NCI-H2107 treated with DMSO at 0.1 percent for 48 hours (cell line): ENCODE measurements at regions not wholly inside any gene's neighbourhood (a gene's known extent, or its start where the extent isn't known, plus 50 kb on each side); places are given as distances from the start of the nearest gene placed in this dataset.

ENCODE experiments used
- DNase-seq: peaks from one replicate; lab custom pipeline; 2025; ENCODE audit not compliant: unreplicated experiment; lab: John Stamatoyannopoulos, UW

DNA sequence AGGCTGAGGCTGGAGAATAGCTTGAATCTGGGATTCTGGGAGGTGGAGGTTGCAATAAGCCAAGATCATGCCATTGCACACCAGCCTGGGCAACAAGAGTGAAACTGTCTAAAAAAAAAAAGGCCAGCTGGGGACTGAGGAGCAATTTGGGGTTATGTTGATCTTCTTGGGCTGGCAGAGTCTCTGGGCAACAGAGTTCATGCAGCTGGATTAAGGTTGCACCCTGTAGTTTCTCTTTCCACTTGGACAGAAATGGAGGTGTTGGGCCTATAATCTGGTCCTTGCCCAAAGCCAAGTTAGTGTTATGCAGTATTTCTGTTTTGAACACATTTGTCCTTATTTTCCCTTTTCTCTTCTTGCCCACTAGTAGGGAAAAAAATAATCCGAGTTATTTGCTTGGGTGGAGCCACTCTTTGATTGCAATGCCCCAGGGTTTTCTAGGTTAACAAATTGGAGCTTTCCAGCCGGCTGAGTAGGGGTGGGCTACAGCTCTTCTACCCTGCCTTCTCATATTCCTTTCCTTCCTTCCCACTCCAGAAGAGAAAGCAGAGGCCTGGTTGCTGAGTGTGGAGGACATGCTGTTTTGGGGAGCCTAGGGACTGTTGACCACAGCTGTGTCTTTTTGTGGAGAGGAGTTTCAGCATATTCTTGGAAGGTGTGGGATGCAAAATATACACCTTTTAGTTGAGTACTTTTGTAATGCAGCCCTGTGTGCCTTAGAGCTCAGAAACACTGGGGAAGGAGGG, 213.9 kb downstream of the SOX4 start:
- no peak for DNase-seq

DNA sequence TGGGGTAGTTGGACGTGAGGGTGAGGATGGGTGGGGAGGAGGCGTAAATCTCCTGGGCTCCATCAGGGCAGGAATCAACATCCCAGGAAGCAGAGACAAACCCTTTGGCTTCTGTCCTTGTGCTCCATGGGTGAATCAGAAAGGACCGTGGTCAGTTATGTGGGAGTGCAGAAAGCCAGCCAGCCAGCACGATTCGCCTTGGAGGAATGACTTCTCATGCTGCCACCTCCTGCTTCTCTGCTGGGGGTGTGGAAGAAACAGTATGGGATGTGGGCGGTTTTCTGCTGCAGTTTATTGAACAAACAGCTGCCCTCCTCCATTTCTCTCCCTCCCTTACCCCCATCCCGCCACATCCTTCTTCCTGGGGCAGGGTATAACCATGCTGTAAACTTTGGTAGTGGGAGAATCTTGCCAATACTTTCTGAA, 214.5 kb downstream of the SOX4 start:
- DNase-seq, result no peak

GRCh38 chr6:21808551-21809242, 215.1 kb downstream of the SOX4 start:
- DNase-seq, result peak; percentile 11

DNA sequence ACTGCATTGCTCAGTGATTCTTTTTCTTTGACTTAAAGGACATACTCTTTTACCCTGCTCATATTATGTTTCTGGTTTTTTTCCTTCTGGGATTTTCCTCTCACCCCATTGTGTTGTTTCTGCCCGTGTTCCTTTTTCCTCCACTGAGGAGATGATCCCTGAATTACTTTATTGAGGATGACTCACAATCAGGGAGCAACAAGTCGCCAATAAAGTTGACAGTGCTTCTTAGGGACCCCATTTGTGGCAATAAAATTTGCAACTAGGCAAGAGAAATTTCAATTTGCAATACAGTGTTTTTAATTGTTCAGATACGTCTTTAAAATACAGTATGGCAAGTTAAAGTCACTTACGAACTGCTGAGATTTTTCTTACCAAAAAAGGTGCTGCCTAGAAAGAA, 217.9 kb downstream of the SOX4 start:
- DNase-seq, result no peak

GRCh38 chr6:21816231-21816630, 222.7 kb downstream of the SOX4 start:
- DNase-seq, result no peak

GRCh38 chr6:21820442-21820841, 226.9 kb downstream of the SOX4 start:
- DNase-seq, result no peak

GRCh38 chr6:21823371-21823770, 229.8 kb downstream of the SOX4 start:
- no peak for DNase-seq

DNA sequence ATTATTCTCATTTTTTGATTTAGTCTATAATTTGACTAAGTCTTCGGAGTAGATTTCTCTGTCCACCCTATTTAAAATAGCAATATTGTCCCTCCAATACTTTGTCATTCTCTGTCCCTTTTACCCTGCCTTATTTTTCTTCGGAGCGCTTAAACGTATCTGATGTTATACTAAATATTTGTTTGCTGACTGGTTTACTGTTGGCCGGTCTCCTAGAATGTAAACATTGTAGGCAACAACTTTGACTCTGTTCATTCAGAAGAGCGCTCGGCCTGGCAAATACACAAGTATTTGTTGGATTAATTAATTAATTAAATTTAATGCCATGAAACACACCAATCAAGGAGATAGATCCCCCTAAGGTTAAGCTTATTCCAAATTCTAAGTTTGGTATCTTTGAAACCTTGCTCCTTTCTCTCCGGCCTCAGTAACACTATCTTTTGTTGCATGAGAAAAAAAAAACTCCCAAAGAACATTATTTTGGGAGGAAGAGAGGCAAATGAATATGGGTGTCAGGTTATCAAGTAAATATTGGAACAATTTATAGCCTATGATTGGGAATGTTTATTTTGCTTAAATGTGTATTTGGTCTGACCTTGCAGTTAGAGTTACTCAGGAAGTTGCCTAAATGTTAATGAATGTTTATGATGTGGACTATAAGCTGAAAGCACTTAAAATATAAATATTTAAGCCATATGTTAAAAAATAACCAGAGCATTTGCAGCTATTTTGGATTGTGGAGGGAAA, 231.1 kb downstream of the SOX4 start:
- no peak for DNase-seq

GRCh38 chr6:21826023-21826422, 232.5 kb downstream of the SOX4 start:
- no peak for DNase-seq

DNA sequence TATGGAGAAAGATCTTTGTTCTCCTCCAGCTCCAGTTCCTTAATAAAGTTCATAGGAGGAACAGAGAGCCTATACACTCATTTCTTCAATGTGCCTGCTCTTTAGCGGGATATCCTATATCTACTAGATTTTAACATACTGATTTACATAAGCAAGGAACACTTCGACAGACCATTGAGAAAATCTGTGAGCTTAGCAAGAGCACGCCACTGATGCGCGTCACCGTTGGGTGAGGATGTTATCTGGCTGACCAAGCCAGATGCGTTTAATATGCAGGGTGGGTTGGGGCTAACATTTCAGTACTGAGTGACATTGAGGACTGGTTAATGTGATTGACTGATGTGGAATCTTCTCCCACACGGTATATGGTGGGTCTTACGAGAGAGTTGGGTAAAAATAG, 233.4 kb downstream of the SOX4 start:
- no peak for DNase-seq

GRCh38 chr6:21827425-21828202, 234.1 kb downstream of the SOX4 start:
- DNase-seq, result no peak

DNA sequence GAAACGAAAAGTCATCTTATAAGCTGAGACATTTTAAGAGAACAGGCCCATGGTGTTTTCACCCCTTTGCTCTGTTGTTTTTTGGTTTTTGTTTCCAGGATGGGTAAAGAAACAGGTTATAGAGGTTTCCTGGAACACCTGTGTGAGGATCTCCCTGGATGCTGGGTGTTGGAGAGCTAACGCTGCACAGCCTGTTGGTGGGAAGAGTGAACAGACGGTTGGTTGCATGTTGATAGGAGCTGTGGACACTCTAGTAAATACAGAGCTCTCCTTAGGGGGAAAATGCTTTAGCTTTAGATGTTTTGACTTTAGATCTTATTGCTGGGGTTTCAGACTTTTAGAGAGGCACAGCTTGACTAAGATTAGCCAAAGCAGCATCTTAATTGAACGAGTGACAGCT, 235.2 kb downstream of the SOX4 start:
- DNase-seq, result no peak

DNA sequence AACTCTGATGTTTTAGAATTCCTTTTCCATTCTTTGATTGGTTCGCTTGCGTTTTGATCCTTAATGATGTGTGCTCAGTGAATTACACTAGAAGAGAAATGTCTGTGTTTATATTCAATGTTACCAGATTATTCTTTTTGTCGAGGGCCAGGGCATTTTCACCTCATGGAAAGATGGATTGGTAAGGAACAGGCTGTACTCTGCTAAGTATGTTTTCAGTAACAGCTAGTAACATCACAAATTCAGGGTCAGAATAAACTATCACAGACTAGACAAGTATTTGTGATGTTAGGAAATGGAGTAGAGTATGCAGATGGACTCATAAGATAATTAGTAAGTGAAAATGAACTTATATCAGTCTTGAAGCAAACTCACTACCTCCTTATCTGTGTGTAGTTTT, 235.6 kb downstream of the SOX4 start:
- DNase-seq, result no peak

- DNase-seq, result no peak
Observed at GRCh38 chr6:21831521-21832291, 238.2 kb downstream of the SOX4 start.

GRCh38 chr6:21836277-21836676, 242.7 kb downstream of the SOX4 start:
- DNase-seq, result no peak

GRCh38 chr6:21836772-21837425, 243.3 kb downstream of the SOX4 start:
- no peak for DNase-seq

DNA sequence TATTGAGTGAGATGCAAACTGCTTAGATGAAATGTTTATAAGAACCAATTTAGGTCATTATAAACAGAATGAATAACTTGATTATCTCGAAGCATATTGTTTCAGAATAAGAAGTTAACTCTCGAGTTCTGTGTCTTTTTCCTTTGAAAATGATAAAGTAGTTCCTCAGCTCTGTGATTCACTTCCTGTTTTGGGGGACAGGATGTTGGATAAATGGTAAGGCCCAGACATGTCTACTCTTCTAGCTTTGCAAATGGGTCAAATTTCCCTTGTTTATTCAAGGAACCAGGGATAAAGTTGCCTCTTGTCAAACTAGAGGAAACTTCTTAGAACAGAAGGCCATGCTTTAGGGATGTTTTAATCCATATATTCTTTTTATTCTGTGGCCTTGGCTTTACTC, 246.9 kb downstream of the SOX4 start:
- DNase-seq, result no peak

DNA sequence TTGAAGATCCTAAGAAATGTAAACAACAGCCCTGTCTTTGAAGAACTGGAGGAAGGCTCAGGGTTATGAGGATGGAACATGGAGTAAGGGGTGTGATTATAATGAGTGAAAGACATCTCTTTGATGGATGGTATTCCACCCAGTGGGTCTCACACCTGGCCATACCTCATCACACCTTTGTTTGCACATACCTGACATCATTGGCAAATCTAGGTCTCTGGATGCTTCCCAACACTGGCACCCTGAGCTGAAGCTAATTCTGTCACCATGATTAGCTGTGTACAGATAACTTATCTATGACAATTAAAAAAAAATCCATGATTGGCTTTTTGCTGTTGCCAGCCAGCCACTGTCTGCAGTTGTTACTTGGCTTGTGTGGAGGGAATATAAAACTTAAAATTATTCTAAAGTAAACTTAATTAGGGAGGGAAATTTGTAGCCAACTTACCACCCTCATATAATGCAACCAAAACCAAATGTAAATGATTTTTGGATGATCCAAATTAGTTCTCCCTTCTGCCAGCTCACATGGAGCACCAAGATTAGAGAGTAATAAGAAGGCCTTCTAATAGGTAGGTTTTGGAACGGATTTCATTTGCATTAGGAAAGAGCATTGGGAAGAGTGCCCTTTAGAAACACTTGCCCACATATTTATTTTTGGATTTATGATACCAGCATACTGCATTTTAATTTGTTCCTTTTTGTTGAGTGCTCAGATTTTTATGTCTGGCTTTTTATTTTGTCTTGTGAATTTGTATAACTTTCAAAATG, 249.5 kb downstream of the SOX4 start:
- no peak for DNase-seq
